Hepatocyte (in vitro differentiated cells): ENCODE measurements at regions not wholly inside any gene's neighbourhood (a gene's known extent, or its start where the extent isn't known, plus 50 kb on each side); places are given as distances from the start of the nearest gene placed in this dataset.

Experiments used
- DNase-seq: peaks from one replicate; pipeline ENCODE4 v3.0.0-alpha.2; 2016; ENCODE audit warnings: low spot score
- H2AFZ ChIP-seq: fragments of 200-600 bp; sonication (generic); 2 replicates; pipeline ENCODE4 v1.6.0; 2016; ENCODE audit warnings: antibody characterized with exemption, mild to moderate bottlenecking
- H3K27ac ChIP-seq: fragments of 200-600 bp; sonication (generic); 2 replicates; pipeline ENCODE4 v1.5.1; 2016; ENCODE audit warnings: mild to moderate bottlenecking
- H3K27me3 ChIP-seq: fragments of 200-600 bp; sonication (generic); 2 replicates; pipeline ENCODE4 v1.6.1; 2016
- H3K36me3 ChIP-seq: fragments of 200-600 bp; sonication (generic); replicated peaks from 2 replicates; pipeline ENCODE4 v1.5.1; 2016; ENCODE audit warnings: low read depth; ENCODE audit not compliant: insufficient read depth
- H3K4me1 ChIP-seq: fragments of 200-600 bp; sonication (generic); 2 replicates; pipeline ENCODE4 v1.5.1; 2016; ENCODE audit warnings: mild to moderate bottlenecking, moderate library complexity; ENCODE audit not compliant: insufficient read depth
- H3K4me2 ChIP-seq: fragments of 200-600 bp; sonication (generic); 2 replicates; pipeline ENCODE4 v1.6.0; 2016
- H3K4me3 ChIP-seq: fragments of 200-600 bp; sonication (generic); 2 replicates; pipeline ENCODE4 v1.5.1; 2016; ENCODE audit warnings: mild to moderate bottlenecking
- H3K79me2 ChIP-seq: fragments of 200-600 bp; sonication (generic); 2 replicates; pipeline ENCODE4 v1.6.0; 2017; ENCODE audit warnings: mild to moderate bottlenecking
- H3K9me2 ChIP-seq: fragments of 200-600 bp; sonication (generic); replicated peaks from 2 replicates; pipeline ENCODE4 v1.6.0; 2017; ENCODE audit warnings: mild to moderate bottlenecking; ENCODE audit not compliant: insufficient read depth
- H3K9me3 ChIP-seq: fragments of 200-600 bp; sonication (generic); 2 replicates; pipeline ENCODE4 v1.5.1; 2016; ENCODE audit warnings: low read depth, mild to moderate bottlenecking
- H4K20me1 ChIP-seq: fragments of 200-600 bp; sonication (generic); 2 replicates; pipeline ENCODE4 v1.6.0; 2016; ENCODE audit warnings: mild to moderate bottlenecking; ENCODE audit not compliant: insufficient read depth, poor library complexity, severe bottlenecking
- EZH2 ChIP-seq: fragments of 200-600 bp; sonication (generic); IDR thresholded peaks from 2 replicates; pipeline ENCODE4 v1.6.1; 2016; ENCODE audit warnings: antibody characterized with exemption, mild to moderate bottlenecking, borderline replicate concordance
- EZH2phosphoT487 ChIP-seq: fragments of 200-600 bp; sonication (generic); IDR thresholded peaks from one replicate; pipeline ENCODE4 v1.6.1; 2018; ENCODE audit warnings: antibody characterized with exemption, mild to moderate bottlenecking, low read depth, moderate library complexity; ENCODE audit not compliant: unreplicated experiment, severe bottlenecking
- WGBS: methylation state at CpG from one replicate; pipeline ENCODE4 v1.1.6; 2016; ENCODE audit warnings: low lambda C conversion rate; ENCODE audit errors: missing lambda C conversion rate; 5-methylcytosine and 5-hydroxymethylcytosine counted together
- TF ChIP-seq, protein P1 (sequence below): fragments of 200-600 bp; sonication (generic); IDR thresholded peaks from 2 replicates; pipeline ENCODE4 v1.5.1; 2016; ENCODE audit warnings: antibody characterized with exemption, mild to moderate bottlenecking; ENCODE audit not compliant: poor library complexity

GRCh38 chr1:79441238-79441637 lies 434.7 kb upstream of the ADGRL4 start:
- Histone ChIP-seq H3K27me3 (no peaks in the 10 kb centered on the region), H3K9me2 (no peaks in the 10 kb centered on the region), H4K20me1 (no peaks in the 10 kb centered on the region), H3K36me3 (no peaks in the 10 kb centered on the region), H3K4me3 (no peak overlapping the region), H3K9me3 (no peaks in the 10 kb centered on the region), H3K4me1 (no peaks in the 10 kb centered on the region), H3K4me2 (no peak overlapping the region), H2AFZ (no peak overlapping the region), H3K79me2 (no peaks in the 10 kb centered on the region), H3K27ac (no peak overlapping the region)
- WGBS = 83% methylated on average over 2 of the region's 2 CpGs
- TF ChIP-seq, protein P1, sequence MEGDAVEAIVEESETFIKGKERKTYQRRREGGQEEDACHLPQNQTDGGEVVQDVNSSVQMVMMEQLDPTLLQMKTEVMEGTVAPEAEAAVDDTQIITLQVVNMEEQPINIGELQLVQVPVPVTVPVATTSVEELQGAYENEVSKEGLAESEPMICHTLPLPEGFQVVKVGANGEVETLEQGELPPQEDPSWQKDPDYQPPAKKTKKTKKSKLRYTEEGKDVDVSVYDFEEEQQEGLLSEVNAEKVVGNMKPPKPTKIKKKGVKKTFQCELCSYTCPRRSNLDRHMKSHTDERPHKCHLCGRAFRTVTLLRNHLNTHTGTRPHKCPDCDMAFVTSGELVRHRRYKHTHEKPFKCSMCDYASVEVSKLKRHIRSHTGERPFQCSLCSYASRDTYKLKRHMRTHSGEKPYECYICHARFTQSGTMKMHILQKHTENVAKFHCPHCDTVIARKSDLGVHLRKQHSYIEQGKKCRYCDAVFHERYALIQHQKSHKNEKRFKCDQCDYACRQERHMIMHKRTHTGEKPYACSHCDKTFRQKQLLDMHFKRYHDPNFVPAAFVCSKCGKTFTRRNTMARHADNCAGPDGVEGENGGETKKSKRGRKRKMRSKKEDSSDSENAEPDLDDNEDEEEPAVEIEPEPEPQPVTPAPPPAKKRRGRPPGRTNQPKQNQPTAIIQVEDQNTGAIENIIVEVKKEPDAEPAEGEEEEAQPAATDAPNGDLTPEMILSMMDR = no peak
- TF ChIP-seq EZH2phosphoT487 (no peak), EZH2 (no peak)
- no peak for DNase-seq

DNA sequence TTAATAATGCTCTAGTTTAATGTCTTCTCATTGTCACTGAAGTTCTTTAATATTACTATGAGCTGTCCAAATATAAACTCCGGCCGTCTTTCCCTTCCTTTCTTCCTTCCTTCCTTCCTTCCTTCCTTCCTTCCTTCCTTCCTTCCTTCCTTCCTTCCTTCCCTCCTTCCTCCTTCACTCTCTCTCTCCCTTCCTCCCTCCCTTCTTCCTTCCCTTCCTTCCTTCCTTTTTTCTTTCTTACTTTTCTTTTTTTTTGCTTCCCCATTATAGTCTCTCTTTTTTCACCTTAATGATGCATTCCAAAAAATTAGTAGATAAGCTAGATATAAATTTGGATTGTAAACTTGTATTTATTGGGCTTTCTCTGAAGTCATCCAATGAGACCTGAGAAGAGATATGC lies 431.0 kb upstream of the ADGRL4 start:
- H3K9me2 ChIP-seq = no peaks in the 10 kb centered on the region
- no peaks in the 10 kb centered on the region for H3K27me3 ChIP-seq
- 100% methylated on average over 2 of the region's 2 CpGs for whole genome bisulfite sequencing
- H2AFZ ChIP-seq = no peak overlapping the region
- H3K36me3 ChIP-seq = no peaks in the 10 kb centered on the region
- no peak overlapping the region for H3K4me3 ChIP-seq
- no peaks in the 10 kb centered on the region for H3K4me1 ChIP-seq
- no peak for DNase-seq
- no peaks in the 10 kb centered on the region for H3K9me3 ChIP-seq
- TF ChIP-seq EZH2phosphoT487 (no peak), EZH2 (no peak)
- TF ChIP-seq, protein P1 = no peak
- H3K79me2 ChIP-seq = no peaks in the 10 kb centered on the region
- no peak overlapping the region for H3K4me2 ChIP-seq
- H3K27ac ChIP-seq = no peak overlapping the region
- H4K20me1 ChIP-seq = no peaks in the 10 kb centered on the region

DNA sequence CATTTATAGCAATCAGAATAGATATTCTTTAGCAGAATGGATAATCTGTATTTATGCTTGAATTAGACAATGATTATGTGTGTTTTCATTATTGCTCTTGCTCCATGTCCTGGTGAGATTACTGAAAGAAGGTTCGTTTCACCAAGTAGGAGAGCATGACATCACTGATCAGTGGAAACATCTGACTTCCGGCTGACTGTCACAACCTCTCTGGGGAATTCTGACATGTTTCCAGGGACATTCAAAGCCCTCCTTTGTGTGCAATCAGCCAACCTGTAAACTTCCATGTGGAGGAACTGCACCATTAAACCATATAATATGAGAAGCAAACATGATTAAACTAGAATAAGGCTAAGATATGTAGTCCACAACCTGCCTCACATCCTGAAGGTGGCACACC lies 424.8 kb upstream of the ADGRL4 start:
- no peaks in the 10 kb centered on the region for H3K9me2 ChIP-seq
- H3K79me2 ChIP-seq = no peaks in the 10 kb centered on the region
- 75% methylated on average over 2 of the region's 2 CpGs for WGBS
- H4K20me1 ChIP-seq = no peaks in the 10 kb centered on the region
- no peaks in the 10 kb centered on the region for H3K36me3 ChIP-seq
- H3K4me2 ChIP-seq = no peak overlapping the region
- no peaks in the 10 kb centered on the region for H3K27me3 ChIP-seq
- no peak overlapping the region for H2AFZ ChIP-seq
- no peaks in the 10 kb centered on the region for H3K4me1 ChIP-seq
- no peaks in the 10 kb centered on the region for H3K9me3 ChIP-seq
- TF ChIP-seq EZH2phosphoT487 (no peak), EZH2 (no peak)
- TF ChIP-seq, protein P1 = no peak
- no peak overlapping the region for H3K4me3 ChIP-seq
- no peak overlapping the region for H3K27ac ChIP-seq
- DNase-seq = no peak

DNA sequence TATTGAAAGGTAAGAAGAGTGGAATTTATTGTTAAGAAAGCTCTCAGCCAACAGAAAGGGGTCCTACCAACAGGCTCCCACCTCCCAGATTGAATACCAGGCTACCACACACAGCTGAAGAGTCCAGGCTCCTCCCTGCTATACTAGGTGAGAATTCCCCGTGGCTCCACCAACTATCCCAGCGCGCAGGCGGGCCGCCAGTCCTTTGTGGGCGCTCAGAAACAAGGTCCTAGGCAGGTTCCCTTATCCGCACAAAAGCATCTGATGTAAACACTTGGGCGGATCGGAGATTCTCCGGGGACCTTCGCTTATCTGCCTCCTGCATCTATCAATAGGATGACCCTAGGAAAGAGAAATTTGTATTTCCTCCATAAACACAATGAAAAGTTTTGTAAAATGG lies 423.9 kb upstream of the ADGRL4 start:
- Histone ChIP-seq H3K9me2 (no peaks in the 10 kb centered on the region), H3K27ac (no peak overlapping the region), H2AFZ (no peak overlapping the region), H3K9me3 (no peaks in the 10 kb centered on the region), H3K4me2 (no peak overlapping the region), H3K36me3 (no peaks in the 10 kb centered on the region), H4K20me1 (no peaks in the 10 kb centered on the region), H3K79me2 (no peaks in the 10 kb centered on the region), H3K4me1 (no peaks in the 10 kb centered on the region), H3K27me3 (no peaks in the 10 kb centered on the region), H3K4me3 (no peak overlapping the region)
- 89% methylated on average over 11 of the region's 11 CpGs for WGBS
- no peak for DNase-seq
- no peak for TF ChIP-seq EZH2phosphoT487
- TF ChIP-seq, protein P1 = no peak
- no peak for TF ChIP-seq EZH2
